Stimulated activated CD4-positive, alpha-beta T cell treated with anti-CD3 and anti-CD28 coated beads, Interleukin-15, amount 100 ng/mL, for 24 hours (primary cell): ENCODE measurements at regions not wholly inside any gene's neighbourhood (a gene's known extent, or its start where the extent isn't known, plus 50 kb on each side); places are given as distances from the start of the nearest gene placed in this dataset.

Source experiments
- DNase-seq: peaks from one replicate; pipeline ENCODE4 v3.0.0-alpha.2; 2020

DNA sequence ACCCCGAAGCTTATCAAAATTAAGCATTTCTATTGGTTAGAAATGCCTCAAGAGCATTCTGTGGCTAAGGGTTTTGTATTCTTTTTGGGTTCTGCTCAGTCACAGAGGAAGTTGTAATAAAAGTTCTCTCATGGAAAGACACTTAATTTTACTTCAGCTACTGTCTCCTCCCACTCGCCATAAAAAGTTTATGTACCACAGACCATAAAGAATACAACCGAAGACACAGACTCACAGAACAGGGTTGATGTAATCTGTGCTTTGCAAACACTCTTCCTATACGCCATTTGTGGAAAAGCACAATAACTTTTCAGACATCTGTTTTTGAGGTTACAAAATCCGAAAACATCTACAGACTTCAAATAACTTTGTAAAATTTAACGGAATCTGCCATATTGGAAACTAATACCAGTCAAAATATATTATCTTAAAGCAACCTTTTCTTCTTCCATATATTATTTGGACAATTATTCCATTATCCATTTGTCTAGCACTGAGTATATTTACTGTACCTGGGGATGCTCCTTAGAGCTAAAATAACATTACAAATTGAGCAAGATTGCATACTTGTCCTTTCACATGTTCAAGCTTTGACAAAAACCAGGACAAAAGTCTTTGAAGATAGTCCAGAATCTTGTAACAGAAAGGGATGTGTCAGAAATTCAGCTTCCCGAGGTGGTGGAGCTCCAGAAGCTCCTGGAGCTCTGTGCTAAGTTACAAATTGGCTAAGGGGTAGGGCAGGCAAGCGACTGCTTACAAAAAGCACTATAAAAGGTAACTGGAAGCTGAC lies 219.0 kb upstream of the MEOX2 start:
- DNase-seq: no peak

- DNase-seq: no peak
Measured at GRCh38 chr7:15891151-15891881, 204.8 kb upstream of the MEOX2 start.

DNA sequence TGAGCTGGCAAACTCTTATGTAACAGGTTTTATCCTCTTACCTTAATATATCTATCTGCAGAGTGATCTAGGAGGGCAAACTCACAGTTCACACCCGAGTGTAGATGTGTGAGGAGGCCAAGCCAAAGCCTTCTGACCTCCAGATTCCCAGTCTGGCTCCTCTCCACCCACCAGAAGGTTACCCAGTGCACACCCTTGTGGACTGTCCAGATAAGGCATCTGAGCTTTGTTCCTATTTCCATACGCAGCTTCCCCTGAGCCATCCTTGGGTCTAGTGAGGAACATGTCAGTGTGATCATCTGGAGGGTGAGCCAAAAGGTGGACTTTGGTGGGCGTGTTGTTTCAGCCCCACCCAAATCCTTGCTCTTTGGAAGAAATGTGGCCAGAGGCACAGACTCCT lies 203.0 kb upstream of the MEOX2 start:
- DNase-seq: no peak

- DNase-seq: no peak
Measured at GRCh38 chr7:15888090-15888489, 201.6 kb upstream of the MEOX2 start.

GRCh38 chr7:15886626-15887025 lies 200.1 kb upstream of the MEOX2 start:
- DNase-seq: no peak

DNA sequence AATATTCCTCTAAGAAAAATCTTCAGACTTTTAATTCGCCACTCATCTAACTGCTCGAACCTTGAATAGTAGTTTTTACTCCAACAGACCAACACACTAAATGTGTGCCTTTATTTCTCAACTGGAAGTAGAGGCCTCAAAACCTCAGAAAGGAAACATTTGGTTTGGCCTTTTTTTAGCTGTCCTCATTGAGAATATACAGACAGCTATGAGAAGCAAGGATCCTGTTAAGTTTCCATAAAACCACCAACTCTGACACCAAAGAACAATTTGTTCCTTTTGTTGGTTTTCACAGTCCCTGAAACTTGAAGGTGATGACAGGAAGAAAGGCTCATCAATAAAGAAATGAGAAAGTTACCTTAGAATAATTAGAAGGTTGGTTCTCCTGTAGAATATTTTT lies 199.2 kb upstream of the MEOX2 start:
- DNase-seq: no peak

- DNase-seq: no peak
Measured at GRCh38 chr7:15874774-15875173, 188.3 kb upstream of the MEOX2 start.

DNA sequence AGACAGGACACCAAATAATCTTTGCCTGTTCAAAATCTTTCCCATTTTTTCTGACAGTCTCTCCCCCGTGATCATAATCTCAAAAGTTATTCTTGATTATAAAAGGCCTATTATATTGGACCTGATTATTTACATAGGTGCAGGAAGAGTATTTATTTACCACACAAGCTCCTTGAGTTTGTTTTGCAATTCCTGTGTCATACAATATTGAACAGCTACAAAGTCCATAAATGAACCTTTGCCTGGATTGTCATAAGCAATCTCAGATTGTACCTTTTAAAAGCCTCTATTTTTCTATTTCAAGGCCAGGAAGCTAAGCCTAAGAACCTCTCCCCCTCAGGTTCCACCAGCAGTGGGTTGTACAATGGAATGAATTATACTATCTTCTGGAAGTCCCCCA lies 183.9 kb upstream of the MEOX2 start:
- DNase-seq: no peak

- no peak for DNase-seq
Measured at GRCh38 chr7:15867441-15867840, 181.0 kb upstream of the MEOX2 start.

DNA sequence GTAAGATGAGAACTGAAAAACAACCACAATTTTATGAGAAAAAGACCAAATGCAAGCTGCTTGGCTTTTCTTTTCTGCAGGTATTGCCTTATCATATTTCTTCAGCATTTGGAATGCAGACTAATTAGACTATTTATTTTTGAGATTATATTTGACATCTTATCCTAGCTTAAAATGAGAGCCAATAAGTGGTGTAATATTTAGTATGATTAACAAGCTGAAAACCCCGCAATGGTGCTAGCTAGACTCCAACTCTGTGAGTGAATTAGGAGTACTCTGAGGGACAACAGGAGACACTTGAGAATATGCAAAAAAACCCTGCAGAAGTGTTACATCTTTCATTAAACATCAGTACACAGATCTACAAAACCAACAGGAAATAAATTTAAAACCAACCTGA lies 180.3 kb upstream of the MEOX2 start:
- no peak for DNase-seq

DNA sequence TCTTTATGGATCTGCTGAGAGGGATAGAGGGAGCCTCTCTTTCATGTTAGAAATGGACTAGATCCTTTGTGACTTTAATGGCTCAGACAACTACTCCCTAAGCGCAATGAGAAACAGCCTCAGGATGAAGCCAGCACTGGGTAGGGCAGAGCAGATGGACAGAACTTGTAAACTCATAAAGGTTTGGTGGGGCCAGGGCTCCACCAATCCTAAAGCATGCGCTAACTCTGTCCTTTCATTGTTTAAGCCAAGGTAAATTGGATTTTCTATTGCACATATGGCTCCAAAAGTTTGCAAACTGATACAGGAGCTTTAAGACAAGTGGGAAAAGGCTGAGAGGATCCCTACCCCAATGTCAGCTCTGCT lies 178.1 kb upstream of the MEOX2 start:
- DNase-seq: no peak

DNA sequence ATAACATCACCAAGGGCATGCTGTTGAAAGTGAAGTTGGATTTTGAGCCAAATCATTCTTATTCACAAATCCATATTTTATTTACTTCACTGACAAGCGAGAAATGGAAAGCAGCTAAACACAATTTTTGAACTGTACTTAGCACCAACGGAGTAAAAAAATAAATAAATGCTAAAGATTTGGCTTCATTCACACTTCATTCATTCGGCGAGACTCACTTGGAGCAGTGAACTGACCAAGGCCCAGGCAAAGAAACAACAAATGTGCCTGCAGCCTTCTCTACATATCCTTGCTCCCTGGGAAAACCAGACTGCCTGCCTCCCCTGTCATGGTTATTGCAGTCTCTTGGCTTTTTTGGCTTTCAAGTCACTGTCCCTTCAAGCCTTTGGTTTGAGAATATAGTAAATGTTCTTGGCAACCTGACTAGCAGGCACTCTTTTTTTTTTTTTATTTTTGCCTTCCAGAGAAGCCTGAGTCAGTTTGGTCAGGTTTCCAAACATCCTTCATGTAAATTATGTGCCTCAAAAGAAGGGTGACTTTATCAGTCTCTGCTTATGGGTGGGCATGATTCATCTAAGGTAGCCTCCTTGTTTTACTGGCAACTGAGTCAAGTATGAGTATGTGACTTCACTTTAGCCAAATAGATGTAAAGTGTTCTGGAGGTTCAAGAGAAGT lies 177.6 kb upstream of the MEOX2 start:
- DNase-seq: no peak

DNA sequence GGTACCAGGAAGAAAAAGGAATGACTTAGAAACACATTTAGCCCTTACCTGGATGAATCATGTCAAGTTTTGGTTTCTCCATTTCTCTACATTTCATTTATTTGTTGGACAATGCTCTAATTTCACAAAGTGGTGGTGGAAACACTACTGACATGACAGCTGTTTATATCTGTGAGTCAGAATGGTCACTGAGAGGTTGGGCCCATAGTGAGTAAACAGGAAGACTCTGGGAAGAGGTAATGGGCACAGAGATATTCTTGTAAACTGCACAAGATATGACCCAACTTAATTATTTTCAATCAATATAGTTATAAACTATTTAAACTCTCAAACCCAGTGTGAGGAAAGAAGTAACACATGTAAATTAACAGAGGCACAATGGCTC lies 176.3 kb upstream of the MEOX2 start:
- DNase-seq: no peak

GRCh38 chr7:15862016-15862780 lies 175.7 kb upstream of the MEOX2 start:
- DNase-seq: no peak

- DNase-seq: no peak
Measured at GRCh38 chr7:15860264-15860949, 173.9 kb upstream of the MEOX2 start.

DNA sequence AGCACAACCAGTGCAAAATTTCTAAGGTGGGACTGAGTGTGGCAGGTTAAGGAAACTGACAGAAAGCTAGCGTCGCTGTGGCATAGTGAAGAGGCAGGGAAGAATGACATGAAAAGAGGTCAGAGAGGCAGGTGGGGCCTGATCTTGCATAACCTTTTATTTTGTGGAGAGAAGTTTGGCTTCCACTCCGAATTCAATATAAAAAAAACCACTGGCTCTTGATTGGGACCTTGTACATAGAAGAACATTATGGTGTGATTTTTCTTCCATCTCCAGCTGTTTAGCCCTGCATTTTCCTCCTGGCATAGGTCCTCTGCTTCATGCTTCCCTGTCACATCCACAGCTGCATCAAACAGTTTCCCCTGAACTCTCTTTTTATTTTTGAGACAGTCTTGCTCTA lies 170.5 kb upstream of the MEOX2 start:
- DNase-seq: no peak

- no peak for DNase-seq
Measured at GRCh38 chr7:15856311-15856710, 169.8 kb upstream of the MEOX2 start.

DNA sequence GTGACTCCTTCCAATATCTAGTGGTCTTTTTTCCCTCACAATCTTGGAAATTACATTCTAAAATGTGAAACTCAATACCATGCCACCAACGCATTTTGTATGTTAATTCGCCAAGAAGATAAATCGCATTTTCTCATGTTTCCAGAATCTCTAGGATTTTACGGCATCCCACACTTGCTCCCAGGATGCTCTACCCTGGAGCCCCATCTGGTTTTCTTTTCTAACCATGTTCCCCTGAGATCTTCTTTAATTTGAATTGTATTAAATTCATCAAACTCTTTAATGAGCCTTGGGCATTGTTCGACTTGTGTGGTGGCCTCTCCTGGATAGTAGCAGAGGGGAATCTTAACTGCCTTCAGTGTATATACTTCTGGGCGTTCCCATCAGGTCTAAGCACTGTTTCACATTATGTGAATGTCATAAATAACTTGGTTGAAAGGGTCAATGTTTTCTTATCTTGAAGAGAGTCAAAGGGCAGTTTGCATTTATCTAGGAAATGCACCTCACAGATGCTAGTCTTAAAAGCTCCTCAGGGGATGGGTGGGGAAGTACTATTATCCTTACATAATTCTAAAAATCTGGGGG lies 169.1 kb upstream of the MEOX2 start:
- DNase-seq: no peak

- DNase-seq: no peak
Measured at GRCh38 chr7:15854841-15855524, 168.5 kb upstream of the MEOX2 start.

GRCh38 chr7:15853832-15854470 lies 167.5 kb upstream of the MEOX2 start:
- DNase-seq: no peak

- DNase-seq: no peak
Measured at GRCh38 chr7:15851201-15851600, 164.7 kb upstream of the MEOX2 start.
